Uterus (tissue), 2 donors: ENCODE measurements at regions not wholly inside any gene's neighbourhood (a gene's known extent, or its start where the extent isn't known, plus 50 kb on each side); places are given as distances from the start of the nearest gene placed in this dataset.

Source experiments
- CTCF ChIP-seq, 4 experiments: fragments of 200-600 bp in 2 of 4; fragments of 450-650 bp in 2 of 4; sonication (generic) in 2 of 4; IDR thresholded peaks; one replicate each; pipeline ENCODE4 v1.5.1; 2016 to 2019; ENCODE audit warnings: antibody characterized with exemption in 4 of 4, mild to moderate bottlenecking in 2 of 4, moderate library complexity in 1 of 4
- POLR2A ChIP-seq, 2 donors: fragments of 450-650 bp; IDR thresholded peaks; one replicate each; pipeline ENCODE4 v1.6.1; 2016; ENCODE audit warnings: antibody characterized with exemption in 2 of 2, mild to moderate bottlenecking in 1 of 2, moderate library complexity in 1 of 2

GRCh38 chr5:77871946-77872345 lies 95.8 kb upstream of the TBCA start:
- TF ChIP-seq CTCF (IDR thresholded peaks at IDR 0.05) (no peak), POLR2A (IDR thresholded peaks at IDR 0.05) (no peak)
